HG02973 (cell line): ENCODE measurements at regions not wholly inside any gene's neighbourhood (a gene's known extent, or its start where the extent isn't known, plus 50 kb on each side); places are given as distances from the start of the nearest gene placed in this dataset.
"Not testable (repeated sequence)": the region's sequence is repeated elsewhere in the genome, so short reads cannot be mapped to it uniquely, and the experiment has no call there.

Experiments
- ATAC-seq: cut with Tn5 transposase; IDR thresholded peaks from one replicate; pipeline ENCODE4 v1.9.1; 2021; ENCODE audit warnings: moderate library complexity; ENCODE audit not compliant: unreplicated experiment

DNA sequence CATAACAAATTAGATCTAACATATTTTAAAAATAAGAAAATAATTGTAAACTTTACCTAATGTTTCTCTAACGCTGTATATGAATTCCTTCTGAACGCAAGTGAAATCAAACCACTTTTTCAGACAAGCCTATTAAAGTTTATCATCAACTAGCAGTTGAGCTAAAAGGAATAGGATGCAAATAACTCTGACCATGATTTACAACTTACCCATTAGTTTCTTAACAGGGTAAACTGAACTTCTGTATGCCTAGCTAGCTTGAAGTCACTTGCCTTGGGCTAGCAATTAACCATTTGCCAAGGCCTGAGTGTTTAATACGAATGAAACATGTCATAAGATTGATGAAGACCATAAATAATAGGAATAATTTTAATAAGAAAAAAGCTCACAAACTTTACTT, 762.7 kb upstream of the ARRDC3 start:
- ATAC-seq, result no peak

GRCh38 chr5:92144824-92145223, 761.7 kb upstream of the ARRDC3 start:
- no peak for ATAC-seq

GRCh38 chr5:92132294-92132908, 749.3 kb upstream of the ARRDC3 start:
- ATAC-seq, result not testable (repeated sequence)

GRCh38 chr5:92126182-92126581, 743.1 kb upstream of the ARRDC3 start:
- no peak for ATAC-seq

DNA sequence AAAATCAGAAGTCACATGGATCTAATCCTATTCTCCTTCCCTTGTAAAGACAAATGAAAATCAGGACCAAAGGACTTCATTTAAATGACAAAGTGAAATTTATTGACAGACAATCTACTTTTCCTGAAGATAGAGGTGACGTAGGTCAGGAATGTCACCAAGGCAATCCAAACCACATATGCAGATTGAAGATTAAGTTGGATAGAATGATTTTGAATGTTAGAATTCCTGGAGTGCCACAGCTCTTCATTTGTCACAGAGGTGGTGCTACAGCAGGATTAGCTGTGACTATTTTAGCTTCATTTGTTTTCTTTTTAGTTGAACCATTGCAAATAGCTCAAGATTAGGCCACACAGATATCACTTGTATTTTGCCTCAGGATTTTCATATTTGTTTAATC, 736.0 kb upstream of the ARRDC3 start:
- ATAC-seq, result no peak

GRCh38 chr5:92106808-92107207, 723.7 kb upstream of the ARRDC3 start:
- no peak for ATAC-seq

- no peak for ATAC-seq
Observed at GRCh38 chr5:92104126-92104525, 721.0 kb upstream of the ARRDC3 start.

DNA sequence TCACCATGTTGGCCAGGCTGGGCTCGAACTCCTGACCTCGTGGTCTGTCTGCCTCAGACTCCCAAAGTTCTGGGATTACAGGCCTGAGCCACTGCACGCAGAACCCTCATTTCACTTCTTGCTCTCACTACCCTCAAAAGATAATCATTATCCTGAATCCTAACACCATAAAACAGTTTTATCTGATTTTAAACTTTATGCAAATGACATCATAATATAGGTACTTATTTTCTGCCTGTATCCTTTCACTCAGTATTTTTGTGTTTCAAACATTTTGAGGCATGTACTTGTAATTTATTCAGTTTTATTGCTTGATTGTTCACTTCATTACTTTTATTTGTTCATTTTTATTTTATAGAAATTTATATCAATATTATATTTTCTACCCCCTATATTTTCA, 719.2 kb upstream of the ARRDC3 start:
- ATAC-seq, result no peak

- ATAC-seq, result no peak
Observed at GRCh38 chr5:92092239-92092638, 709.1 kb upstream of the ARRDC3 start.

- no peak for ATAC-seq
Observed at GRCh38 chr5:92086059-92086811, 703.1 kb upstream of the ARRDC3 start.

DNA sequence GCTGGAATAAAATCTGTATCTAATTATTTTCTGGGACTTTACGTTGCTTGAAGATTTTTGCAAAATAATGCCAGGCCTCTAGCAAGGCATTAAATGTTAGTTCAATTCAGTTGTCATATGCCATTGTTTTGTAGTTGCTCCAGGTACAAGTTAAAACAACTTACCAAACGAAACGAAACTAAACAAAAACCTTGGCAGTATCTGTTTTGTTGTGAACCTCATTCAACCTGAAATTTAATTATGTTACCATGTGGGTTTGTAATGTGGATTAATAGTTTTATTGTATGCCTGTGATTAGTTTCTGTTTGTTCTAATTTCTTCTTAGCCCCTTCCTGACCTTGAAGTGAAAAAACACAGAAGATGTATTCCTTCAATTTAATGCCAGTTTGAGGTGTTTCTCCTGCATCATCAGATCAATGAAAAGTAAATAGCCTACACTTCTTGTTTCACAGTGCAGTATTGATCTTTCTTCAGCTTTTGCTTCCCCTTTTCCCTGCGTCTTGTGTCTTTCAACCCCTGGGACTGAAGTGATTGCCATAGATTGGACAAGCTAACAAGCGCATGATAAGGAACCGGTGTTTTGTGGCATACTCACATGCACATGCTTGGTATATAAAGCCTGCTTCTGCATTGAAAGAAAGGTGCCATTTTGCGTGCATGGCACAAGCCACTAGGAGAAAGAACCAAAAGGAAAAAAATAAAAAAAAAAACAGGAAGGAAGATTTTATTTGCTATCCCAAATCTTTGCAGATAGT, 699.0 kb upstream of the ARRDC3 start:
- ATAC-seq, result no peak

DNA sequence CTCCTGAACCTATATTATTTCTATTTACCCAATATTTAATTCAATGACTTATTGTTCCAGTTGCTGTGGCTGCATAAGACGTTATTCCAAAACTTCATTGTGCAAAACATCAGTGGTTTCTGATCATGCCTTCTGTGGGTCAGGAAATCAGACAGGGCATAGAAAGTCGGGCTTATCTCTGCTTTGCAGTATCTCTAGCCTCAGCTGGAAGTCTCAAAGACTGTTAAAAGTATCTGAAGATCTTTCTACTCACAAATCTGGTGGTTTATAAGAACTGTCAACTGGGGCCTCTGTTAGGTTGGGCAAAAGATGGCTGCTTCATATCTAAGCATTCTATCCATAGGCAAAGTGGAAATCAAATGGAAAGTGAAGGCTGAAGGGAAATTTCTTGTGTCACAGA, 687.7 kb upstream of the ARRDC3 start:
- no peak for ATAC-seq

GRCh38 chr5:92064993-92065392, 681.9 kb upstream of the ARRDC3 start:
- no peak for ATAC-seq

DNA sequence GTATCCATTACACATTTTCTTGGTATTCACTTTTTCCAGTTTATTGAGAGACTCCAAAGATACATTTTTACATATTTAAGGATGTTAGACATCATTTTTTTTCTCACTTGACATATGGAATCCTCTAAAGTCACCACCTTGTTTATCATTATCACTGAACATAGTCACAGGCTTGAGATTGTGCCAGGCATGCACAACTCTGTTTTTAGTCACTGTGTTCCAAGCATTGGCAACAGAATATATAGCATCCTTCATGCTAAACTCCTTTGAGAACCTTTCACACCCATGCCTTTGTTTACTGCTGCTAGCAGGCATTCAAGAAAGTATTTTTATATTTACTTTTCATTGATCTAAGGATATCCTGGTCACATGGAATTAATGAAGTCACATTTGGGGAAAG, 668.6 kb upstream of the ARRDC3 start:
- ATAC-seq, result no peak

DNA sequence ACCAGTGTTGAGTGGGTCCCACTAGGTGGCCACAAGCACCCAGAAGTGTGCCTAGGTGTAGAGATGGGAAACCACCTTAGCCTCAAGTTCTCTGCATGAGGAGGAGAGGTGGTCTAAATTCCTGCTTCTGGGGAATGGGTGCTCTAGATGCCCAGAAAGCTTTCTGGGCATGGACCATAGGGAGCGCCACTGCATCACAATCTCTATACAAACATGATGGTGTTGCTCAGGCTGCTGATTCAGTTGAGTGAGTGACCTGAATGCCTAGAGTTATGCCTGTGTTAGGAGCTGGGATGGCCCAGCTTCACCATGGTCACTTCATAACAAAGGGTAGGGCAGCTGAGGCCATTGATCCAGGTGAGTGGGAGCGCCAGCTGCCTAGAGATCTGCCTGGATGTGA, 667.9 kb upstream of the ARRDC3 start:
- ATAC-seq, result no peak

DNA sequence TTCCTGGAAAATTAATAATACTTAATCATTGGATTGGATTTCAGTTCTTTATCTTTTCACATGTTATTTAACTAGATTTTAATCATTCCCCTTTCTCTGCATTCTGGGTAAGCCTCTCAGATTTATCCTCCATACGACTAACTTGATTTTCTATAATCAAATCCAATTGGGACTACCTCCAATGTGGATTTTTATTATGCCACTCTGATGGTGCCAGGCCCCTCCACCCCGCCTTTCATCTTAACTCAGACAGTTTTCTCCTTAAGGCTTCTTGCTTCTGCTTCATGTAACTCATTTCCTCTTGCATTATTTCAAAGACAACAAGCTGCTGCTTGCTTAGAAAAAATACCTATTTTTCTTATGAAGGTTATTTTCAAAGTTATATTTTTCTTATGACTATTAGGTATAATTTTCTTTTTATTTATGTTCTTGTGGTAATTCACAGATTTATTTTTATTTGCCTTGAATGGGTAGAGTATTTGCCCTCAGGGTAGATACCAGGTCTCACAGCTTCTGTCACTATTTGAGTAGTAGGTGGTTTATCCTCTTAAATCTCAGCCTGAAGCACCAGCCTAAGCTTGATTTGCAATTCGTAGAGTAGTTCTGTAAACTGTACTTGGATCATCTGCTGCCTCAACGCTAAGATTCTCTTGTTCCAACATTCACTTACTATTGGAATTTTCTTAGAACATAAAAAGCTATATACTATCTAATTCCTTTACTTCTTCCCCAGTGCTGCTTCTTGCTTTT, 659.0 kb upstream of the ARRDC3 start:
- no peak for ATAC-seq

DNA sequence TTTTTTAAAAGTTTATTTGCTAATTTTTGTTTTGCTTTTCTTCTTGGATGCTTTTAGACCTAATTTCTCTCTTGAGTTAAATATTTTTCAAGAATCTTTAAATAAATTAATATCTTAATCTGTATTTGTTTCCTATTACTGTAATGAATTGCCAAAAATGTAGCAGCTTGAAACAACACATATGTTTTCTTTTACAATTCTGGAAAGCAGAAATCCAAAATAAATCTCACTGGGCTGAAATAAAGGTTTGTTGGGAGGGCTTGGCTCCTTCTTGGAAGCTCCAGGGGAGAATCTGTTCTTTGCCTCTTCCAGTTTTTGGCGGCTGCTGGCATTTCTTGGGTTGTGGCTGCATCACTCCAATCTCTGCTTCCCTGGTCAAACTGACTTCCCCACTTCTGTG, 658.1 kb upstream of the ARRDC3 start:
- no peak for ATAC-seq

DNA sequence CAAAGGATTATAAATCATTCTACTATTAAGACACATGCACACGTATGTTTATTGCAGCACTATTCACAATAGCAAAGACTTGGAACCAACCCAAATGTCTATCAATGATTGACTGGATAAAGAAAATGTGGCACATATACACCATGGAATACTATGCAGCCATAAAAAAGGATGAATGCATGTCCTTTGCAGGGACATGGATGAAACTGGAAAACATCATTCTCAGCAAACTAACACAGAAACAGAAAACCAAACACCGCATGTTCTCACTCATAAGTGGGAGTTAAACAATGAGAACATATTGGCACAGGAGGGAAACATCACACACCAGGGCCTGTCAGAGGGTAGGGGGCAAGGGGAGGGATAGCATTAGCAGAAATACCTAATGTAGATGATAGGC, 646.7 kb upstream of the ARRDC3 start:
- ATAC-seq, result not testable (repeated sequence)

- no peak for ATAC-seq
Observed at GRCh38 chr5:92023555-92023954, 640.4 kb upstream of the ARRDC3 start.

GRCh38 chr5:92023141-92023471, 640.0 kb upstream of the ARRDC3 start:
- ATAC-seq, result no peak

GRCh38 chr5:92022415-92023140, 639.5 kb upstream of the ARRDC3 start:
- ATAC-seq, result no peak
